ENCODE measurements at regions not wholly inside any gene's neighbourhood (a gene's known extent, or its start where the extent isn't known, plus 50 kb on each side); places are given as distances from the start of the nearest gene placed in this dataset.

GRCh38 chr12:77594366-77594765, 236.3 kb upstream of the NAV3 start:
- TF ChIP-seq CTCF (IDR thresholded peaks at IDR 0.05): no peak
- no peak for TF ChIP-seq EZH2 (IDR thresholded peaks at IDR 0.05; ENCODE audit: borderline replicate concordance, insufficient read depth, low read depth, low read length, poor library complexity, severe bottlenecking)
